ENCODE measurements at regions not wholly inside any gene's neighbourhood (a gene's known extent, or its start where the extent isn't known, plus 50 kb on each side); places are given as distances from the start of the nearest gene placed in this dataset.
"Not testable (repeated sequence)": the region's sequence is repeated elsewhere in the genome, so short reads cannot be mapped to it uniquely, and the experiment has no call there.

DNA sequence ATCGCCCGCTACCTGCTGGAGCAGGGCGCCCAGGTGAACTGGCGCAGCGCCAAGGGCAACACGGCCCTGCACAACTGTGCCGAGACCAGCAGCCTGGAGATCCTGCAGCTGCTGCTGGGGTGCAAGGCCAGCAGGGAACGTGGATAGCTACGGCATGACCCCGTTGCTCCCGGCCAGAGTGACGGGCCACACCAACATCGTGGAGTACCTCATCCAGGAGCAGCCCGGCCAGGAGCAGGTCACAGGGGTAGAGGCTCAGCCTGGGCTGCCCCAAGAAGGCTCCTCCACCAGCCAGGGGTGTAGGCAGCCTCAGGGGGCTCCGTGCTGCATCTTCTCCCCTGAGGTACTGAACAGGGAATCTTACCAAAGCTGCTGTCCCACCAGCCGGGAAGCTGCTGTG is 515.9 kb downstream of the TUBA3C start:
- not testable (repeated sequence) for TF ChIP-seq POLR2A, EP300, POLR2AphosphoS5 (IDR thresholded peaks at IDR 0.05)
- TF ChIP-seq, protein P1, sequence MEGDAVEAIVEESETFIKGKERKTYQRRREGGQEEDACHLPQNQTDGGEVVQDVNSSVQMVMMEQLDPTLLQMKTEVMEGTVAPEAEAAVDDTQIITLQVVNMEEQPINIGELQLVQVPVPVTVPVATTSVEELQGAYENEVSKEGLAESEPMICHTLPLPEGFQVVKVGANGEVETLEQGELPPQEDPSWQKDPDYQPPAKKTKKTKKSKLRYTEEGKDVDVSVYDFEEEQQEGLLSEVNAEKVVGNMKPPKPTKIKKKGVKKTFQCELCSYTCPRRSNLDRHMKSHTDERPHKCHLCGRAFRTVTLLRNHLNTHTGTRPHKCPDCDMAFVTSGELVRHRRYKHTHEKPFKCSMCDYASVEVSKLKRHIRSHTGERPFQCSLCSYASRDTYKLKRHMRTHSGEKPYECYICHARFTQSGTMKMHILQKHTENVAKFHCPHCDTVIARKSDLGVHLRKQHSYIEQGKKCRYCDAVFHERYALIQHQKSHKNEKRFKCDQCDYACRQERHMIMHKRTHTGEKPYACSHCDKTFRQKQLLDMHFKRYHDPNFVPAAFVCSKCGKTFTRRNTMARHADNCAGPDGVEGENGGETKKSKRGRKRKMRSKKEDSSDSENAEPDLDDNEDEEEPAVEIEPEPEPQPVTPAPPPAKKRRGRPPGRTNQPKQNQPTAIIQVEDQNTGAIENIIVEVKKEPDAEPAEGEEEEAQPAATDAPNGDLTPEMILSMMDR (IDR thresholded peaks at IDR 0.05): not testable (repeated sequence)
